Mucosa of rectum (tissue), 2 donors: ENCODE measurements at regions not wholly inside any gene's neighbourhood (a gene's known extent, or its start where the extent isn't known, plus 50 kb on each side); places are given as distances from the start of the nearest gene placed in this dataset.

Experiments
- H3K27ac ChIP-seq, 2 donors: one replicate each; pipeline ENCODE4 v1.7.0; 2013; ENCODE audit warnings: inconsistent platforms in 2 of 2, low read depth in 2 of 2, low read length in 2 of 2
- H3K27me3 ChIP-seq, 2 donors: one replicate each; pipeline ENCODE4 v1.7.0; 2013; ENCODE audit warnings: low read length in 2 of 2; ENCODE audit not compliant: control insufficient read depth in 2 of 2, insufficient read depth in 2 of 2
- H3K36me3 ChIP-seq, 2 donors: one replicate each; pipeline ENCODE4 v1.7.0; 2013; ENCODE audit warnings: low read length in 2 of 2; ENCODE audit not compliant: control insufficient read depth in 2 of 2, insufficient read depth in 2 of 2
- H3K4me1 ChIP-seq, 2 donors: one replicate each; pipeline ENCODE4 v1.7.0; 2013; ENCODE audit warnings: low read length in 2 of 2, mild to moderate bottlenecking in 1 of 2; ENCODE audit not compliant: control insufficient read depth in 2 of 2, insufficient read depth in 2 of 2
- H3K4me3 ChIP-seq, 2 donors: one replicate each; pipeline ENCODE4 v1.7.0; 2013; ENCODE audit warnings: low read length in 2 of 2
- H3K9ac ChIP-seq, 2 donors: one replicate each; pipeline ENCODE4 v1.7.0; 2013; ENCODE audit warnings: low read length in 2 of 2, low read depth in 1 of 2, mild to moderate bottlenecking in 1 of 2
- H3K9me3 ChIP-seq, 2 donors: one replicate each; pipeline ENCODE4 v1.7.0; 2013; ENCODE audit warnings: low read length in 2 of 2; ENCODE audit not compliant: control insufficient read depth in 2 of 2
- donor health status: healthy.
- donor health status: Normal muscosa, but diverticular disease.

DNA sequence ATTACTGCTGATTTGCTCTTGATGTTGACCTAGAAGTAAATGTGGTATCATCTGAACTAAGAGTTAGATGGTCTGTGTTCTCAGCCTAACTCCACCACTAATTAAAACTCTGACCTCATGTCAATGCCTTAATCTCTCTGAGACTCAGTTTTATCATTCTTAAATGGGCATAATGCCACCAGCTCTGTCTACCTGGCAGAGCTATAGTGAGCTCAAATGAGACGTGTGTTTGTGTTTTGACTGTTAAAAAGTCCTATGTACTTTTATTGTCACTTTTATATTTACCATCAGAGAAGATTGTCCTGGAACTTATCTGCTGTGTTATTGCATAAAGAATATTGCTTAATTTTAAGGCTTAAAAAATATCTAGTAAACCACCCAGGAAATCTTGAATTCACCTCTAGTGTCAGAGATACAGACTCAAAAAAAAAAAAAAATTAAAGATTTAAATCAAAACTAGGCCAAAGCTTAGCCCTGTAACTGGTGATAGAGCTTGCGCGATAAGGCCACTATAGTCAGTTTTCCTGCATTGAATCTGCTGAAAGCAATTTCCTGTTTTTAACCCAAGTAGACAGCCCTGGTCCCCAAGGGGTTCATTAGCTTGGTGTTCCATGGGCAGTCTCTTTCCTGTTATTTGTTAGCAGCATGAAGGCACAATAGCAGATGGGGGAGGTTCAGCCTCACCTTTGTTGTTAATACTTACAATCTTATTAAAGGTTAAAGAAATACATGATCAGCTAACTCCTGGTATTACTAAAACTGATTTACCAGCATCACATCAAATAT, 261.8 kb downstream of the ATP23 start:
- no peak overlapping the region for H3K4me3 ChIP-seq
- H3K27ac ChIP-seq = no peak overlapping the region
- no peaks in the 10 kb centered on the region for H3K36me3 ChIP-seq
- H3K27me3 ChIP-seq = no peaks in the 10 kb centered on the region
- H3K9ac ChIP-seq = no peak overlapping the region
- no peaks in the 10 kb centered on the region for H3K9me3 ChIP-seq
- H3K4me1 ChIP-seq = no peaks in the 10 kb centered on the region

- H3K9ac ChIP-seq = no peak overlapping the region
- H3K27ac ChIP-seq = no peak overlapping the region
- no peaks in the 10 kb centered on the region for H3K27me3 ChIP-seq
- no peaks in the 10 kb centered on the region for H3K9me3 ChIP-seq
- H3K4me3 ChIP-seq = no peak overlapping the region
- no peaks in the 10 kb centered on the region for H3K36me3 ChIP-seq
- no peaks in the 10 kb centered on the region for H3K4me1 ChIP-seq
These were observed 262.7 kb downstream of the ATP23 start for GRCh38 chr12:58204071-58204470.

GRCh38 chr12:58206876-58207275, 265.5 kb downstream of the ATP23 start:
- Histone ChIP-seq H3K27ac (no peak overlapping the region), H3K9me3 (no peaks in the 10 kb centered on the region), H3K4me3 (no peak overlapping the region), H3K27me3 (no peaks in the 10 kb centered on the region), H3K36me3 (no peaks in the 10 kb centered on the region), H3K4me1 (no peaks in the 10 kb centered on the region), H3K9ac (no peak overlapping the region)

DNA sequence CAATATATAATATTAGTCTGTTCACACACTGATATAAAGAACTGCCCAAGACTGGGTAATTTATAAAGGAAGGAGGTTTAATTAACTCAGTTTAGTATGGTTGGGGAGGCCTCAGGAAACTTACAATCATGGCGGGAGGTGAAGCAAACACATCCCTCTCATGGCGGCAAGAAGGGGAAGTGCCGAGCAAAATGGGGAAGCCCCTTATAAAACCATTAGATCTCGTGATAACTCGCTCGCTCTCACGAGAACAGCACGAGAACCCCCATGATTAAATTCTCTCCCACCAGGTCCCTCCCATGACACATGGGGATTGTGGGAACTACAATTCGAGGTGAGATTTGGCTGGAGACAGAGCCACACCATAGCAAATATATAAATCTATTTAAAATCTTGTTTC, 269.8 kb downstream of the ATP23 start:
- Histone ChIP-seq H3K9ac (no peak overlapping the region), H3K4me1 (no peaks in the 10 kb centered on the region), H3K9me3 (no peaks in the 10 kb centered on the region), H3K27me3 (no peaks in the 10 kb centered on the region), H3K27ac (no peak overlapping the region), H3K36me3 (no peaks in the 10 kb centered on the region), H3K4me3 (no peak overlapping the region)

DNA sequence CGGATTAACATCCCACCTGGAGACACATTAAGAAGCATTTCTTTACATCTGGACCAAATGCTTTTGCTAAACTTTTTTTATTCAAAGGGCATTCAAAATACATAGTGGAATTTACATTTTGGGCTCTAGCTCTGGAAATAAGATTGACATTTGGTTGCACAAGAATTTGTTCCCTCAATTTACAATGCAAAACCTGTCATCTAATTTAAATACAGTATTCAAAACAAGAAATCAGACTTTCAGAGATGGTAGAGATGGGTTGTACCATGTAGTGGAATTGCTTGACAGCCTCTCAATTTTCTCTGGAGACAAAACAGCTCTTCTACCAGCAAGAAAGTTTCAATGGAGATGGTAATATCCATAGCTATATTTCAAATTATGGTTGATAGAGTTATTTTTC, 275.8 kb downstream of the ATP23 start:
- Histone ChIP-seq H3K27ac (no peak overlapping the region), H3K9ac (no peak overlapping the region), H3K4me1 (no peaks in the 10 kb centered on the region), H3K36me3 (no peaks in the 10 kb centered on the region), H3K27me3 (no peaks in the 10 kb centered on the region), H3K4me3 (no peak overlapping the region), H3K9me3 (no peaks in the 10 kb centered on the region)

DNA sequence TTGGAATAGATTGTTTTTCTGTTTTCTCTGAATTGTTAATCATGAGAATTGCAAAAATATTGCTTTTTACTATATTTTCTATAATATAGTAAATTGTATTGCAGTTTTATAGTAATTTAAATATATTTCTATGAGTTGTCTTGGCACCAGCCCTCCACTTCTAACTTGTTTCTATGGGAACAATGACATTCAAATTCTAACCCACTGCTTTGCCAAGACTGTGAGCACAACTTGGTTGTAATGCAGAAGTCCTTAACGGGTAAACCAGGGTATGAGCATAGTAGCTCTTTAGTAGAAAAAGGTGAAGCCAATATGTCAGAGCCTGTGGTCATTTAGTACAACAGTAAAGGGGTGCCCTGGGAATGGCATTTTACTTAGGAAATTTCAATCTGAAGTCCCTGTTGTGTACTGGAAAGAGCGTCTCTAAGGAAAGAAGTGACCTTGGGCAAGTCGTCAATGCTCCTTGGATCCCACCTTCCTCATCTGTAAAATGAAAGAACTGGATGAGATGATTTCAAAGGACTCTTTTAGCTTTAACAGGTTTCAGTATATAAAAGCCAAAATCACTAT, 283.3 kb downstream of the ATP23 start:
- Histone ChIP-seq H3K4me3 (no peak overlapping the region), H3K4me1 (no peaks in the 10 kb centered on the region)

GRCh38 chr12:58225203-58225877, 284.0 kb downstream of the ATP23 start:
- Histone ChIP-seq H3K36me3 (no peaks in the 10 kb centered on the region), H3K27ac (no peak overlapping the region), H3K4me1 (no peaks in the 10 kb centered on the region), H3K27me3 (no peaks in the 10 kb centered on the region), H3K4me3 (no peak overlapping the region), H3K9ac (no peak overlapping the region), H3K9me3 (no peaks in the 10 kb centered on the region)

More for the DNA sequence above, 283.3 kb downstream of the ATP23 start:
- H3K36me3 ChIP-seq = no peaks in the 10 kb centered on the region
- no peak overlapping the region for H3K27ac ChIP-seq
- H3K9me3 ChIP-seq = no peaks in the 10 kb centered on the region
- no peaks in the 10 kb centered on the region for H3K27me3 ChIP-seq
- H3K9ac ChIP-seq = no peak overlapping the region

- Histone ChIP-seq H3K27me3 (no peaks in the 10 kb centered on the region), H3K9me3 (no peaks in the 10 kb centered on the region), H3K4me3 (no peak overlapping the region), H3K4me1 (no peaks in the 10 kb centered on the region), H3K9ac (no peak overlapping the region), H3K36me3 (no peaks in the 10 kb centered on the region), H3K27ac (no peak overlapping the region)
These were observed 292.5 kb downstream of the ATP23 start for GRCh38 chr12:58233886-58234285.

- Histone ChIP-seq H3K4me3 (no peak overlapping the region), H3K36me3 (no peaks in the 10 kb centered on the region)
These were observed 297.0 kb downstream of the ATP23 start for GRCh38 chr12:58238411-58238810.

GRCh38 chr12:58241099-58241498, 299.7 kb downstream of the ATP23 start:
- no peaks in the 10 kb centered on the region for H3K27me3 ChIP-seq
- H3K4me1 ChIP-seq = no peaks in the 10 kb centered on the region
- H3K9me3 ChIP-seq = no peaks in the 10 kb centered on the region
- no peaks in the 10 kb centered on the region for H3K36me3 ChIP-seq
- no peak overlapping the region for H3K9ac ChIP-seq
- no peak overlapping the region for H3K4me3 ChIP-seq
- no peak overlapping the region for H3K27ac ChIP-seq

More at GRCh38 chr12:58238411-58238810, 297.0 kb downstream of the ATP23 start:
- Histone ChIP-seq H3K9me3 (no peaks in the 10 kb centered on the region), H3K27me3 (no peaks in the 10 kb centered on the region), H3K9ac (no peak overlapping the region), H3K4me1 (no peaks in the 10 kb centered on the region), H3K27ac (no peak overlapping the region)
